OCI-LY7 (cell line): ENCODE measurements at regions not wholly inside any gene's neighbourhood (a gene's known extent, or its start where the extent isn't known, plus 50 kb on each side); places are given as distances from the start of the nearest gene placed in this dataset.
"Not testable (repeated sequence)": the region's sequence is repeated elsewhere in the genome, so short reads cannot be mapped to it uniquely, and the experiment has no call there.

ENCODE experiments used
- BruUV-seq: library from RNA; stranded (reverse); fragments of 400-500 nt; replicated peaks from 2 replicates; lab custom pipeline; 2021; lab: Mats Ljungman, UMichigan
- CTCF ChIA-PET: fragments of 300-600 bp; sonication (Branson Sonifier 250); formaldehyde crosslinking; loops from one replicate; lab custom pipeline; 2022; ENCODE audit warnings: antibody characterized with exemption; ENCODE audit not compliant: unreplicated experiment; lab: Charles Lee
- POLR2A ChIA-PET: fragments of 300-600 bp; sonication (Branson Sonifier 250); formaldehyde crosslinking; loops from one replicate; lab custom pipeline; 2022; ENCODE audit warnings: antibody characterized with exemption; lab: Charles Lee
- DNase-seq: peaks from one replicate; pipeline ENCODE4 v3.0.0-alpha.2; 2015; ENCODE audit warnings: low spot score
- H2AFZ ChIP-seq: fragments of 200-600 bp; sonication (generic), shearing (Covaris generic); 2 replicates; pipeline ENCODE4 v1.6.1; 2014; ENCODE audit warnings: mild to moderate bottlenecking, antibody characterized with exemption, low read length, moderate library complexity
- H3K27ac ChIP-seq: fragments of 200-600 bp; sonication (generic); 2 replicates; pipeline ENCODE4 v1.5.1; 2014; ENCODE audit warnings: mixed run types, low read depth, mild to moderate bottlenecking, moderate library complexity, low read length, inconsistent platforms; ENCODE audit not compliant: poor library complexity, severe bottlenecking
- H3K36me3 ChIP-seq: fragments of 200-600 bp; sonication (generic); 2 replicates; pipeline ENCODE4 v1.6.1; 2014; ENCODE audit warnings: mild to moderate bottlenecking, antibody characterized with exemption, low read length, moderate library complexity, mixed read lengths; ENCODE audit not compliant: insufficient read depth
- H3K4me1 ChIP-seq: fragments of 200-600 bp; sonication (generic); 2 replicates; pipeline ENCODE4 v1.5.1; 2014; ENCODE audit warnings: mild to moderate bottlenecking, low read length; ENCODE audit not compliant: insufficient read depth, poor library complexity, severe bottlenecking
- H3K4me2 ChIP-seq: fragments of 200-600 bp; sonication (generic); 2 replicates; pipeline ENCODE4 v1.6.1; 2014; ENCODE audit warnings: mild to moderate bottlenecking, low read length
- H3K4me3 ChIP-seq: fragments of 200-600 bp; sonication (generic); 2 replicates; pipeline ENCODE4 v1.5.1; 2014; ENCODE audit warnings: mild to moderate bottlenecking, low read depth, low read length; ENCODE audit not compliant: poor library complexity, severe bottlenecking
- H3K79me2 ChIP-seq: fragments of 200-600 bp; sonication (generic); 2 replicates; pipeline ENCODE4 v1.6.1; 2016; ENCODE audit warnings: low read depth, mild to moderate bottlenecking, low read length, moderate library complexity, mixed read lengths; ENCODE audit not compliant: insufficient read depth
- H3K9me2 ChIP-seq: fragments of 200-600 bp; sonication (generic); 2 replicates; pipeline ENCODE4 v1.6.1; 2016; ENCODE audit warnings: mild to moderate bottlenecking, low read length, mixed read lengths; ENCODE audit not compliant: insufficient read depth
- H3K9me3 ChIP-seq: fragments of 200-600 bp; sonication (generic); 2 replicates; pipeline ENCODE4 v1.6.1; 2014; ENCODE audit warnings: mild to moderate bottlenecking, mixed run types, low read length, mixed read lengths
- H4K20me1 ChIP-seq: fragments of 200-600 bp; sonication (generic); 2 replicates; pipeline ENCODE4 v1.6.1; 2014; ENCODE audit warnings: mild to moderate bottlenecking, antibody characterized with exemption, low read length, moderate library complexity, mixed read lengths; ENCODE audit not compliant: insufficient read depth
- EZH2phosphoT487 ChIP-seq: fragments of 200-600 bp; sonication (generic); IDR thresholded peaks from 2 replicates; pipeline ENCODE4 v1.6.1; 2018; ENCODE audit warnings: low read depth, borderline replicate concordance, mild to moderate bottlenecking, mixed run types, antibody characterized with exemption, low read length, moderate library complexity, mixed read lengths
- intact Hi-C: fragments of 100-400 bp; cut with micrococcal nuclease; formaldehyde crosslinking; loops from one replicate; pipeline ENCODE4 v1.10.0; 2022; ENCODE audit not compliant: unreplicated experiment
- TF ChIP-seq, protein P1 (sequence below): fragments of 200-600 bp; sonication (generic); conservative IDR thresholded peaks from 2 replicates; pipeline ENCODE4 v1.5.1; 2014; ENCODE audit warnings: mild to moderate bottlenecking, antibody characterized with exemption, low read length, moderate library complexity, mixed read lengths

DNA sequence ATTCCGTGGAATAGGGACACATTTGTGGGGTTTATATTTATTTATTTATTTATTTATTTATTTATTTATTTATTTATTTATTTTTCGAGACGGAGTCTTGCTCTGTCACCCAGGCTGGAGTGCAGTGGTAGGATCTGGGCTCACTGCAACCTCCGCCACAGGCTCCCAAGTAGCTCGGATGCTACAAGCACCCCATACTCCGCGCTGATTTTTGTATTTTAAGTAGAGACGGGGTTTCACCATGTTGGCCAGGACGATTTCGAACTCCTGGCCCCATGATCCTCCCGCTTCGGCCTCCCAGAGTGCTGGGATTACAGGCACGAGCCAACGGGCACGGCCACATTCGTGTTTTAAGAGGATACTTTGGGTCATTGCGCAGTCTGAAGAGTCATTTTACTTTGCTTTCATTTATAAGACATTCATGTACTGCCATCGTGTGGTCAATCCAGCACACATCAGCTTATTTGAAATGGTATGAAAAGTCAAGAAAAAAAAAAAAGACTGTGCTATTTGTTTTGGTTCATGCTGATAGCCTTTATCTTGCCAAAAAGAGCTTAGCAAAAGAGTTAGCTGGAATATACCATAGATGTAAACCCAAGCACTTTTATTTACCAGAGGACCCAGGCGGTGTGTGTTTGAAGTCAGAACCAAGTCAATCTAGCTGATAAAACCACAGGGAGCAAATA, 1075.0 kb downstream of the EPHA3 start:
- H3K36me3 ChIP-seq, H4K20me1 ChIP-seq, H3K4me3 ChIP-seq, H3K9me2 ChIP-seq, H3K9me3 ChIP-seq, H3K4me1 ChIP-seq, BruUV-seq, H3K27ac ChIP-seq, DNase-seq, H3K79me2 ChIP-seq, H2AFZ ChIP-seq, POLR2A ChIA-PET, CTCF ChIA-PET, H3K4me2 ChIP-seq: not testable (repeated sequence)
- TF ChIP-seq, protein P1, sequence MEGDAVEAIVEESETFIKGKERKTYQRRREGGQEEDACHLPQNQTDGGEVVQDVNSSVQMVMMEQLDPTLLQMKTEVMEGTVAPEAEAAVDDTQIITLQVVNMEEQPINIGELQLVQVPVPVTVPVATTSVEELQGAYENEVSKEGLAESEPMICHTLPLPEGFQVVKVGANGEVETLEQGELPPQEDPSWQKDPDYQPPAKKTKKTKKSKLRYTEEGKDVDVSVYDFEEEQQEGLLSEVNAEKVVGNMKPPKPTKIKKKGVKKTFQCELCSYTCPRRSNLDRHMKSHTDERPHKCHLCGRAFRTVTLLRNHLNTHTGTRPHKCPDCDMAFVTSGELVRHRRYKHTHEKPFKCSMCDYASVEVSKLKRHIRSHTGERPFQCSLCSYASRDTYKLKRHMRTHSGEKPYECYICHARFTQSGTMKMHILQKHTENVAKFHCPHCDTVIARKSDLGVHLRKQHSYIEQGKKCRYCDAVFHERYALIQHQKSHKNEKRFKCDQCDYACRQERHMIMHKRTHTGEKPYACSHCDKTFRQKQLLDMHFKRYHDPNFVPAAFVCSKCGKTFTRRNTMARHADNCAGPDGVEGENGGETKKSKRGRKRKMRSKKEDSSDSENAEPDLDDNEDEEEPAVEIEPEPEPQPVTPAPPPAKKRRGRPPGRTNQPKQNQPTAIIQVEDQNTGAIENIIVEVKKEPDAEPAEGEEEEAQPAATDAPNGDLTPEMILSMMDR: peak; percentile 68
- intact Hi-C loops: loop anchor here (5.0 kb wide), 1 partner anchor 1975 kb away; no protein-coding TSS in a partner anchor

DNA sequence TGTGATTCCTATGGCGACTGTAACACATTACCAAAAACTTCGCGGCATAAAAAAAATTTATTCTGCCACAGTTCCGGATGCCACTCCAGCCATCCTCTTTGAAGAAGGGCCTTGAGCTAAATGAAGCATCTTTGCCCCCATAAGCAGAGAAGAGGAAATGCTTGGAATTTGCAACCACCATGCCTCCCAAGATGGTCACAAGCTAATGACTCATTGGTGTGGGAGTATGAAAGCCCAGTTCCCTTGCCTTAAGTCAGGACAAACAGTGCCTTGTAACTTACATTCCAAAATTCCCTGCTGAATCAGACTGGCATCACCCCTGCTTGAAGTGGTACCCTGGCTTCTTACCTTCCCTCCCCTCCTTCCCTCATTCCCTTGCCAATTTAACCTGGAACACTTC, 1077.4 kb downstream of the EPHA3 start:
- Histone ChIP-seq H2AFZ (no peak overlapping the region), H3K79me2 (no peaks in the 10 kb centered on the region), H3K36me3 (no peaks in the 10 kb centered on the region), H3K4me3 (no peak overlapping the region), H3K9me2 (no peaks in the 10 kb centered on the region), H3K4me2 (no peak overlapping the region), H3K9me3 (no peaks in the 10 kb centered on the region), H4K20me1 (no peaks in the 10 kb centered on the region), H3K27ac (no peak overlapping the region), H3K4me1 (no peaks in the 10 kb centered on the region)
- ChIA-PET CTCF (no interaction called here), POLR2A (no interaction called here)
- no TSS peak for BruUV-seq
- intact Hi-C loops: loop anchor here (5.0 kb wide), 2 partner anchors 873 to 1978 kb away; no protein-coding TSS in a partner anchor
- DNase-seq: no peak
- TF ChIP-seq, protein P1: no peak
- TF ChIP-seq EZH2phosphoT487: no peak

DNA sequence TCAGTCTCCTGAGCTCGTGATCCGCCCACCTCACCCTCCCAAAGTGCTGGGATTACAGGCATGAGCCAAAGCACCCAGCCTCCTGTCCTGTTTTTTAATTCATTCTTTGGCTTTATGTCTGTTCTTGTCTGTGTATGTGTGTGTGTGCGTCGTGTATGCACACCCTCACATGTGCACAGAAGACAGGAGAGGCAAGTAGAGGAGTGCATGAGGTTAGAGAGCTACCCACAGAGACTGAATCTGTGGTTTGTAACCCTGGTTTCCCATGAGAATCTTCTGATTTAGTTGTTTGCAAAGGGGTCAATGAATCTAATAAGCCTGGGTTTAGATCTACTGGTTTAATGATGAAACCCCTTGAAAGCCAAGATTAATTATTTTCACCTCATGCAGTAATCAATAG, 1090.0 kb downstream of the EPHA3 start:
- POLR2A ChIA-PET, intact Hi-C loops, H3K9me2 ChIP-seq, H3K9me3 ChIP-seq, H3K36me3 ChIP-seq, H3K4me3 ChIP-seq, H4K20me1 ChIP-seq, H3K79me2 ChIP-seq, CTCF ChIA-PET, H2AFZ ChIP-seq, H3K27ac ChIP-seq, DNase-seq, BruUV-seq, H3K4me2 ChIP-seq, H3K4me1 ChIP-seq: not testable (repeated sequence)

DNA sequence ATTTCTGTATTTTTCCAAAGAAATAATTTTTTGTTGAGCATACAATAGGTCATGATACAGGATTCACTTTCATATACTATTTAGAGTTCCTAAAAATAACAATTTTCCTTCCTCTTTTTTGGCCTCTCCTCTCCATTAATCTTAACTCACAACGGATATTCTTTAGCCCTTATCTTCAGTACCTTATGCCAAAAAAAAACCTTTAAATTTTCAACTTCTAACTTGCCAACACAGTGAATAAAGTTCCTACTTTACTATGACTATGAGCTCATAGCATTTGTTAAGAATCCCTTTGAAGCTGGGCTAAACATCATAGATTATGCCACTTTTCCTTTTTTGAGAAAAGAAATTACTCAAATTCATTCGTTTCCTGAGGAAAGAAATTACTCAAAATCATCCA, 1095.5 kb downstream of the EPHA3 start:
- BruUV-seq, CTCF ChIA-PET, H3K9me2 ChIP-seq, H3K4me3 ChIP-seq, H3K4me1 ChIP-seq, intact Hi-C loops, H3K79me2 ChIP-seq, H3K9me3 ChIP-seq, H2AFZ ChIP-seq, H3K36me3 ChIP-seq, H3K27ac ChIP-seq, H3K4me2 ChIP-seq, H4K20me1 ChIP-seq, DNase-seq: not testable (repeated sequence)
- POLR2A ChIA-PET: interaction anchor here (0.7 kb wide), 1 partner anchor 113 kb away, joined by 3 read pairs; no protein-coding TSS in a partner anchor

DNA sequence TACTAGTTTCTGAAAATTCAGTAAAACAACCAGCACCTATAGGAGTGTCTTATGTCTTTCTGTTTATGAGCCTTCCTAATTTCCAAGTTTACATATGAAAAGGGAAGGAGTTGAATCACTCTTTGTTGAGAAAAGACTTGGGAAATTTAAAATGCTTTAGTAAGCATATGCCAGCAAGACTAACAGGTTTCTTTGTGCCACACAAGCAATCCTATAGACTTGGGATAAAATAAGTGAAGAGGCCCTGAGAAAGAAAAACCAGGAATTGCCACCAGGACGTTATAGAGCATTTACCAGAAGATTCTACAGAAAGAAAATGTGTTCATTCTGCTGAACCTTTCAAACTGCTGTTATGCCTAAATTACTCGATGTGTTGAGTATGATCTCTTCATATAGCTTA, 1099.1 kb downstream of the EPHA3 start:
- H3K4me3 ChIP-seq, H2AFZ ChIP-seq, H3K27ac ChIP-seq, DNase-seq, BruUV-seq, H3K79me2 ChIP-seq, H3K9me3 ChIP-seq, H3K4me2 ChIP-seq, H3K36me3 ChIP-seq, H4K20me1 ChIP-seq, CTCF ChIA-PET, H3K4me1 ChIP-seq, H3K9me2 ChIP-seq, intact Hi-C loops: not testable (repeated sequence)
- POLR2A ChIA-PET: interaction anchor here (0.6 kb wide), 1 partner anchor 167 kb away, joined by 4 read pairs; no protein-coding TSS in a partner anchor
